Epidermal melanocyte (primary cell): ENCODE measurements at regions not wholly inside any gene's neighbourhood (a gene's known extent, or its start where the extent isn't known, plus 50 kb on each side); places are given as distances from the start of the nearest gene placed in this dataset.

Experiments
- DNase-seq: peaks from one replicate; pipeline ENCODE4 v3.0.0; 2011; ENCODE audit warnings: low spot score; ENCODE audit not compliant: insufficient read length

DNA sequence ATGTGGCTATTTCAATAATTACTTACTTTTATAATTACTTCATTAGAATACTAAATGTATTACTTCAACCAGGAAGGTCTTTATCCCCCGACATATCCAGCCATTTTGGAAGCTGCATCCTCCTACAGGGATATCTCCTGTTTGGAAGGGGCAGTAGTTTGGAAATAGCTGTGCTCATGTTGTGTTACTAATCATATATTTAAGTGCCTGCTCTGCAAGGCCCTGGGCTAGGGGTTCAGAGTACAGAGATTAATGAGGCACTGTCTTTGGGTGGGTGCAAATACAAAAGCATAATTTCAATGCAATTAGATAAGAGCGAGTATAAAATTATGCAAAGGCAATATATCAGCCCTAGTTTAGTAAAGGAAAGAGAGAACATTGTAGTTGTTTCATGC lies 146.3 kb upstream of the RARB start:
- DNase-seq: no peak

DNA sequence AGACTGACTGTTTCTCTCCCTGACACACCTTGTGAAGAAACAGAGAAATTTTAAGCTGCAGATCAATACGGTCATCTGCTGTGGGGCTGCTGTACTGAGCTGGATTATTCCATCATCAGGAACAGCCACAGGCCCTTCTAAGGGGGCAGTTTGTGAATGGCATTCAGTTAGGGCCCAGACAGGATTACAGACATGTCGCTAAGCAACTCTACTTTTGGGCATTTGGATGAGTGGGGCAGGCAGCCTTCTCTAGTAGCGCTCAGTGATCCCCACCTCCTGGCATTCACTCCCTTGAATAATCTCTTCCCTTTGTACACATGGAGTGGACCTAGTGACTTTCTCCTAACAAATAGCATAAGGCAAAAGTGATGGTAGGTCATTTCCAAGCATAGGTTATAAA lies 144.4 kb upstream of the RARB start:
- no peak for DNase-seq

- DNase-seq: no peak
These were observed 143.8 kb upstream of the RARB start for GRCh38 chr3:25284249-25284648.

DNA sequence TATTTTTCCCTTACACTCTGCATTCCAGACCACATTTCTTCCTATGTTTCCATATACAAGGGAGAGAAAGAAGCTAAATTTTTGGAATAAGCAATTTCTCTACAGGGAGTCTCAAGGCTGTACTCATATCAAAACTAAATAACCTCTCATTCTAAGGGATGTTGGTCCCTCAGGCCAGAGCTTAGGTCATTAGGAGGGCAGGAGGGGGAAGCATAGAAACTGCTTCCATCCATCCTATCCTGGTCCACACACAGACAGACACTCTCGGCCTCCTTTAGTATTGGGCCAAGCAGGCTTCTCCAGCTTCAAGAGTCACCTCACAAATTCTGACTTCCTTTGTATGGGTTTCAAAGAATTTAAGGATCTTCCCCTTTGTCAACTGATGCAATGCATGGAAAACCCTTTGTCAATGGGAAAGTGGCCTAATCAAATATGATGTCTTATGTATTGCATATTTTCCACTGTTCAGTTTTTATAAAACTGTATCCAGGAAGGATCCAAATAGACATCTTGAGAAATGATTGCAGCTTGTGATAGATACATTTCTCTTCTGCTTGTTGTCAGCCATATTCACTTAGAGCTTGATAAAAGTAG lies 140.7 kb upstream of the RARB start:
- DNase-seq: no peak

DNA sequence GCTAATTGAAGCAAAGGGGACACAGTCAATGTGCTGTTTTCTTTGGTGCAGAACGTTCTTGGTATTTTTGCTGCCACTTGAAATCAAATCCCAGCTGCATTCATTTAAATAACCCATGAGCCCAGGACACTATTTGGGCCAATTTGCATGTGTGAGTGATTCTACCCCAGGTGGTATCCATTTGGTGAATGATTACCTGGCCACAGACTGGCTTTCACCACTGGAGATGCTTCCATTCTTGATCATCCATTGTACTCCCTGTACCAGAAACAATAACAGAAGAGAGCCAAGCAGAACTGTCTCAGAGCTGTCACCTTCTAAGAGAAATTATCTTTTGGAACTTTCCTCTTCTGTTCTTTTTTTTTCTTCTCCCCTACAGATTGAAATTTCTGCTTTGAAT lies 139.7 kb upstream of the RARB start:
- DNase-seq: no peak

GRCh38 chr3:25289156-25289555 lies 138.9 kb upstream of the RARB start:
- DNase-seq: no peak

- DNase-seq: no peak
These were observed 138.4 kb upstream of the RARB start for GRCh38 chr3:25289663-25290062.

GRCh38 chr3:25291481-25291905 lies 136.6 kb upstream of the RARB start:
- no peak for DNase-seq

GRCh38 chr3:25292036-25292435 lies 136.0 kb upstream of the RARB start:
- no peak for DNase-seq

DNA sequence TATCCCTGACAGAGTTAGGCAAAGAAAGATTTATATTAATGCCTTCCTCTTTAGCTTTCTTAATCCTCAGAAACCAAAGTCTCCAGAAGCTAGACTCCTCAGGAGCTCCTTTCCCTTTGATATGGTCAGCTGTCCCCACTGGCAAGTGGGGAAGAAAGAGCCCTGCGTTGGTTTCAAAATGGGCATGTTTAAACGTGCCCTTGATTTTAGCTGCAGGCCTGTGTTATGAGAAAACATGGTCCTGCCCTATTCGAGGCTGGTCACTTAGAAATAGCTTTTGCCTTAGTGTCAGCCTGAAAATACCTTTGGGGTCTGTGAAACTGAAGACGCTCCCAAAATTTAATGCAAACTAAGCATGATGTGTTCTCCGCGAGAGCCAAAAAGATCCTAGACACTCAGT lies 135.5 kb upstream of the RARB start:
- no peak for DNase-seq

- no peak for DNase-seq
These were observed 134.3 kb upstream of the RARB start for GRCh38 chr3:25293736-25294135.

DNA sequence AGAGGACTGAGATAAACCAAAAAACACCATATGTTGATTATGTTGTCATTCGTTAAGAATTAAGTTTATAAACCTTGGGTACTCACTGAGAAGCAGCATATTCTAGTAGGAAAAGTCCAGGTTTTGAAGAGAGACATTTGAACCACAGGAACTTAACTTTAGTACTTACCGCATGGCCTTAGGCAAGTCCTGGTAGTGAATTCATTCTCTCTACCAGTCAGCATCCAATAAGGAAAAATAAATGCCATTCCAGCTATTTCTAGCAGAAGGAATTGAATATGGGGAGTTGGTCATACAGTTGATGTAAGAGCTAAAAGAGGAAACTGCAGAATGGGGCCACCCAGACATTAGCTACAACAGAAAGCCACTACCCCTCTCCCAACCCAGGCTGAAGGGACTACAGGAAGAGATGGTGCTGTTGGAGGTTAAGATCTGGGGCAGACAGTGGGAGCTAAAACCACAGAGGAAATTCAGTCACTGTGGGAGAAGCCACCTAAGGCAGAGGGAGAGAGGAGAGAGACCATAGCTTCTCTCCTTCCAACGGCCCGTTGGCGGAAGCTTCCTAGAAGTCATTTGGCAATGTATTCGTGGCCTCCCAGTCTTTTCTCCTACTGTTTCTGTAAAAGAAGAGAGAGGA lies 133.8 kb upstream of the RARB start:
- no peak for DNase-seq

GRCh38 chr3:25297667-25298585 lies 130.1 kb upstream of the RARB start:
- no peak for DNase-seq

DNA sequence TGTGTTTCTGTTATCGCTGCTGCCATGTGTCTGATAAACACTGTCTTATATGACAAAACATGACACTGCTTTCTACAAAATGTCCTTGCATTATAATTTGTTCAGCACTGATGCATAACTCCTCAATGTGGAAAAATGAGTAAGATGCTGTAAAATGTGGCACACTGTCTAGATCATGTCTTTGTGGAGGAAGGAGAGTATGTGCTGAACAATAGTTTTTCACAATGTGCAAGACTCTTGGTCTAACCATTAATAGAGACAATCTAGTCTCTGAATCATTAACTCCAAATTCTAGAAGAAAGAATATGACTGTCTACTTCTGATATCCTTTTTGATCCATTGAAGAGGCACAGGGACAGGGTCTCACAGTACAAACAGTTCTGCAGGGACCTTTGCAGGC lies 127.9 kb upstream of the RARB start:
- no peak for DNase-seq

DNA sequence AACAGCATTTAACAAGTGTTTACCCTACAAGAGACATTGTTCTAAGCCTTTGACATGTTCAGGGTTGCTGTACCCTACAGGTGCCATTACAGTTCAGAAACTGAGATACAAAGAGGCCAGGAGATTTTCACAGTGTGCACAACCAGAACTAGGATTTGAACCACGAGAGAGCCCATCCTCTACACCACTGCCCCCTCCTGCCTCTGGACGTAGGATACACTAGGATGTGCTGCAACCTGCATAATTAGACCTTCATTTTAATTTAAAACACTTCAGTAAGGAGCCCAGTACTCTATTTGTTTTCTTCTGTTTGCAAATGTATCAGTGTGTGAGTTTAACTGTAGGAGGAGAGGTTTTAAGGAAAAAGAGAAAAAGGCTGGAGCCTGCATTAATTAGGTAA lies 123.1 kb upstream of the RARB start:
- no peak for DNase-seq

DNA sequence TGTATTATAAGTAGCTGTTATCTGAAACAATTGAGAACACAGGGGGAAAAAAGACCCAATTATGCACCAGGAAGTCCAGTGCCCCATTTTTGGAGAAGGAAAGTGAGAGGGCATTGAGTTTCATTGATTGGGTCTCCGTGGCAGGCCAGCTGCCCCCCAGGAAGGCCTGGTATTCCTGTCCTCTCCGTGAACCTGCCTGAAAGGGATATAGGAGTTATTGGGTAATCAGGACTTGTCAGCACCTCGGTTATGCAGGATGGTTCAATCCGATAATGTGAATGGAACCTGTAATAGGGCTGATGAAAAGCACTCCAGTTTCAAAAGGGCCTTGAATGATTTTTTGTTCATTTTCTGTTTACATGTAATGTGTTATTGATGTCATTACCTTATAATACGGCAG lies 122.0 kb upstream of the RARB start:
- DNase-seq: no peak

GRCh38 chr3:25306705-25307104 lies 121.4 kb upstream of the RARB start:
- no peak for DNase-seq

- no peak for DNase-seq
These were observed 114.8 kb upstream of the RARB start for GRCh38 chr3:25313286-25313685.

GRCh38 chr3:25324954-25325655 lies 103.0 kb upstream of the RARB start:
- no peak for DNase-seq

GRCh38 chr3:25335356-25335755 lies 92.7 kb upstream of the RARB start:
- no peak for DNase-seq

DNA sequence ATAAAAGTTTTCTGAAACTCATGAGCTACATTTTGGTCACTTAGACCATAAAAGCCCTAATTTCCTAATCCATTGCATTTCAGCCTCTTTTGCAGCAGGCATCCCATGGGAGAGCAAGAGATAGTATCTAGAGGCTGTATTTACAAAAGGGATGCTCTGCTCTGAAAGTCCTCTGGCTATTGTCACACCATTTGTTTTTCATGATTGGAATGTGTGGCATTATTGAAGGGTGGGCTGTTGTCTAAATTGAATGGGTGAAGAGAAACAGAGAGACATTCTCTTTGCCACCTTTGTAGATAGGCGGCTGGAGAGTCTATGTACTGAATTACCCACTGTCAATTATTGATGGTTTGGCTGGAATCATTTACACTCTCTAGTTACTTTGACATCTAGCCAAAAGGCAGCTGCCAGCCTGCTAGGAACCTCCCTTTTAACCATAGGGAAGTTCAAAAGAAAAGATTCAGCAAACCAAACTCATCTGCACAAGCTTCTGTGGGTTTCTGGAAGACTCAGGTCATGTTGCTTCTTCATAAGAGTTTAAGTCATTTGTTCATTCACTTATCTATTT lies 89.8 kb upstream of the RARB start:
- no peak for DNase-seq

- DNase-seq: no peak
These were observed 88.8 kb upstream of the RARB start for GRCh38 chr3:25339225-25339624.
